Stomach (tissue), 4 donors: ENCODE measurements at regions not wholly inside any gene's neighbourhood (a gene's known extent, or its start where the extent isn't known, plus 50 kb on each side); places are given as distances from the start of the nearest gene placed in this dataset.

ENCODE experiments used
- POLR2AphosphoS5 ChIP-seq, 3 donors: sonication (generic); formaldehyde crosslinking; IDR thresholded peaks; one replicate each; pipeline ENCODE4 v1.6.1; 2016; ENCODE audit warnings: antibody characterized with exemption in 3 of 3
- TF ChIP-seq, protein P1 (sequence below), 7 experiments: fragments of 450-650 bp in 4 of 7; fragments of 200-600 bp in 3 of 7; sonication (generic) in 3 of 7; IDR thresholded peaks; one replicate each; pipeline ENCODE4 v1.5.1; 2016 to 2019; ENCODE audit warnings: antibody characterized with exemption in 7 of 7, control low read depth in 2 of 7, mild to moderate bottlenecking in 1 of 7

- no peak for TF ChIP-seq POLR2AphosphoS5 (IDR thresholded peaks at IDR 0.05)
- TF ChIP-seq, protein P1, sequence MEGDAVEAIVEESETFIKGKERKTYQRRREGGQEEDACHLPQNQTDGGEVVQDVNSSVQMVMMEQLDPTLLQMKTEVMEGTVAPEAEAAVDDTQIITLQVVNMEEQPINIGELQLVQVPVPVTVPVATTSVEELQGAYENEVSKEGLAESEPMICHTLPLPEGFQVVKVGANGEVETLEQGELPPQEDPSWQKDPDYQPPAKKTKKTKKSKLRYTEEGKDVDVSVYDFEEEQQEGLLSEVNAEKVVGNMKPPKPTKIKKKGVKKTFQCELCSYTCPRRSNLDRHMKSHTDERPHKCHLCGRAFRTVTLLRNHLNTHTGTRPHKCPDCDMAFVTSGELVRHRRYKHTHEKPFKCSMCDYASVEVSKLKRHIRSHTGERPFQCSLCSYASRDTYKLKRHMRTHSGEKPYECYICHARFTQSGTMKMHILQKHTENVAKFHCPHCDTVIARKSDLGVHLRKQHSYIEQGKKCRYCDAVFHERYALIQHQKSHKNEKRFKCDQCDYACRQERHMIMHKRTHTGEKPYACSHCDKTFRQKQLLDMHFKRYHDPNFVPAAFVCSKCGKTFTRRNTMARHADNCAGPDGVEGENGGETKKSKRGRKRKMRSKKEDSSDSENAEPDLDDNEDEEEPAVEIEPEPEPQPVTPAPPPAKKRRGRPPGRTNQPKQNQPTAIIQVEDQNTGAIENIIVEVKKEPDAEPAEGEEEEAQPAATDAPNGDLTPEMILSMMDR (IDR thresholded peaks at IDR 0.05): no peak
Observed at GRCh38 chr7:131896165-131896863, 339.9 kb upstream of the PODXL start.
